ENCODE measurements at regions not wholly inside any gene's neighbourhood (a gene's known extent, or its start where the extent isn't known, plus 50 kb on each side); places are given as distances from the start of the nearest gene placed in this dataset.

DNA sequence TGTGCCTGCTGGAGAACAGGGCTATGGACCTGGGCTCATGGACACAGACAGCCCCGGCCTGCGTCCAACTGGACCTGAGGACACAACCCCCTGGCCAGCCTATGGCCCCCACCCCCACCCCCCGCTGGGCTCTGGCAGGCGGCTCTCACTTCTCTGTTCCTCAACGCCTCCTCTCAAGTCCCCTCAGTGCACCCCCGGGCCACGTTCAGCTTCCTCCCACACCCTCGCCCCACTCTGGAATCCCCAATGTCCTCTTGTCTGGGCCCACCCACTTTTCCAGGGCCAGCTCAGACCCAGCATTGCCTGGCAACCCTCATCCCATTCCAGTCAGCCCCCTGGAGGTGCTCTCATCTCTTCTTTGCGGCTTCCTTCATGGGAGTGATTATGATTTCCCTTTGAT, 130.2 kb upstream of the SPACA7 start:
- Histone ChIP-seq H3K27ac (ENCODE audit: low read length) (no peak overlapping the region), H3K27me3 (ENCODE audit: low read depth, low read length) (no peaks in the 10 kb centered on the region), H3K4me1 (ENCODE audit: control insufficient read depth in 1 of 2, insufficient read depth in 2 of 2, low read length in 2 of 2) (peaks cover 0 to 13% of the 10 kb centered on the region in 2 donors), H3K4me3 (ENCODE audit: low read depth in 1 of 2, low read length in 2 of 2) (no peak overlapping the region), H3K9me3 (ENCODE audit: control insufficient read depth in 1 of 2, low read length in 2 of 2) (no peaks in the 10 kb centered on the region), H3K36me3 (ENCODE audit: control insufficient read depth in 1 of 2, insufficient read depth in 2 of 2, low read length in 2 of 2) (no peaks in the 10 kb centered on the region)

DNA sequence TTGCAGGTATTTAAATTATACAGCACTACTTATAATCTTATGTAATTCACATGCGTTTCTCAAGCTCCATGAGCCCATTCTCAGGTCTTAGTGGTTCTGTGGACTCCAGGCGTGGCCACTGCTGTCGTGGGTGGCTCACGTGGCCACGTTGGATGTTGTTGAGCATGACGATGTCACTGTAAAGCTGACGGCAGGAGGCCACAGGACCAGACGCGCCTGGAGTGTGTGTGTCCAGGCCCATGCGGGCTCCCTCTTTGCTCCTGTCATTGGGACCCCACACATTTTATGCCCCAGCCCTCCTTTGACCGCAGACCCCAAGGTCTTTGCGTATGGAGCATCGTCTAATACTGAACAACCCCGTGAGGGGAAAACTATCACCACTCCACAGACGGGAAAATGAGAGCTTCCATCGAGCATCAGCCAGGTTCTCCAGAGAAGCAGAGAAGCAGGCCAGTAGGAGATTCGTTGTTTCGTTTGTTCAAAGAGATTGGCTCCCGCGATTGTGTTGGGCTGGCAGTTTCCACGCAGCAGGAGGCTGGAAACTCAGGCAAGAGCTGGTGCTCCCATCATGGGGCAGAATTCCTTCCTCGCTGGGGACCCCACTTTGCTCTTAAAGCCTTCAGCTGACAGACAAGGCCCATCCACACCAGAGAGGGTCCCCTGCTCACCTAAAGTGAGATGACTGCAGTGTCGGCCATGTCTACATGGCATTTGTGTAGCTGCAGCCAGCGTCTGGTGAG, 129.3 kb upstream of the SPACA7 start:
- no peaks in the 10 kb centered on the region for H3K27me3 ChIP-seq (ENCODE audit: low read depth, low read length)

DNA sequence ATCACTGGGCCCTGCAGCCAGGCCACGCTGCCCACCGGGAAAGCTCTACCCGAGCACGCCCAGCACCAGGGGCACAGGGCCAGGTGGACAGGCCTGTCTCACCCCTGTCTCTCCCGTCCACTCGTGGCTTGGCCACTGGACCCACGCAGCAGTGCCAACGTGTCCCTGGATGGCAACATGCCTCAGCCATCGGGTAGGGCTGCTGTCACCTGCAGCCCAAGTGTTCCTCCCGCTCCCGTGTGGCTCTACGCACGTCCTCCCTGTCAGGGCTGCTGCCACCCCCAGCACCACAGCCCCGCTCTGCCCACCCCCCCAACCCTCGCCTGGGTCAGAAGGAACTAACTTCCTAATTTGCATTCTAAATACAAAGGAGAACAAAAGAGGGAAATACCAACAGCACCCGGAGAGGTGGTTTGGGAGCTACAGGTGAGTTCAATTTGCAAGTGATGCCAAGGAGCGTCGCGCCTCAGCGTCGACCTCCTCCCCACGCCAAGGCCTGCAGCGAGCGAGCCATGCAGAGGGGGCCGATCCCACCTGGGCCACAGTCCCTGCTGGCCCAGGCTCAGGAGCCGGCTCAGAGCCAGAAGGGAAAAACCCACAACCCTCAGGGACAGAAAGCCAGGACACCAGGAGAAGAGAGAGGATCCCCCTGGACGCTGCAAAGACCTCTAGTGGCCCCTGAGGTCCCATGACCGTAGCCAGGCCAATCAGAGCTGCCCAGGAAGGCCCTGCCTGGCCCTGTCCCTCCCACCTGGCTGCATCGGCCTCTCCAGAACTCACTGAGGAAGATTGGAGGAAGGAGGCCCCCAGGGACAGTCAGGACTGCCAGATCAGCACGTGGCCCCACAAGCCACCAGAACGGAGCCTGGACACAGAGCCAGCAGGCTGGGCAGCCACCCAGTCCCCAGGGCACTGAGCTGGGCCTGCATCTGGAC, 128.4 kb upstream of the SPACA7 start:
- H3K4me3 ChIP-seq (ENCODE audit: low read depth in 1 of 2, low read length in 2 of 2): no peak overlapping the region
- H3K27ac ChIP-seq (ENCODE audit: low read length): no peak overlapping the region
- H3K27me3 ChIP-seq (ENCODE audit: low read depth, low read length): no peaks in the 10 kb centered on the region
- H3K36me3 ChIP-seq (ENCODE audit: control insufficient read depth in 1 of 2, insufficient read depth in 2 of 2, low read length in 2 of 2): no peaks in the 10 kb centered on the region
- H3K4me1 ChIP-seq (ENCODE audit: control insufficient read depth in 1 of 2, insufficient read depth in 2 of 2, low read length in 2 of 2): peaks cover 0 to 13% of the 10 kb centered on the region in 2 donors
- H3K9me3 ChIP-seq (ENCODE audit: control insufficient read depth in 1 of 2, low read length in 2 of 2): no peaks in the 10 kb centered on the region

More for the DNA sequence above, 129.3 kb upstream of the SPACA7 start:
- no peaks in the 10 kb centered on the region for H3K36me3 ChIP-seq (ENCODE audit: control insufficient read depth in 1 of 2, insufficient read depth in 2 of 2, low read length in 2 of 2)
- H3K27ac ChIP-seq (ENCODE audit: low read length): no peak overlapping the region
- H3K4me3 ChIP-seq (ENCODE audit: low read depth in 1 of 2, low read length in 2 of 2): no peak overlapping the region
- no peaks in the 10 kb centered on the region for H3K9me3 ChIP-seq (ENCODE audit: control insufficient read depth in 1 of 2, low read length in 2 of 2)
- H3K4me1 ChIP-seq (ENCODE audit: control insufficient read depth in 1 of 2, insufficient read depth in 2 of 2, low read length in 2 of 2): peaks cover 0 to 13% of the 10 kb centered on the region in 2 donors

DNA sequence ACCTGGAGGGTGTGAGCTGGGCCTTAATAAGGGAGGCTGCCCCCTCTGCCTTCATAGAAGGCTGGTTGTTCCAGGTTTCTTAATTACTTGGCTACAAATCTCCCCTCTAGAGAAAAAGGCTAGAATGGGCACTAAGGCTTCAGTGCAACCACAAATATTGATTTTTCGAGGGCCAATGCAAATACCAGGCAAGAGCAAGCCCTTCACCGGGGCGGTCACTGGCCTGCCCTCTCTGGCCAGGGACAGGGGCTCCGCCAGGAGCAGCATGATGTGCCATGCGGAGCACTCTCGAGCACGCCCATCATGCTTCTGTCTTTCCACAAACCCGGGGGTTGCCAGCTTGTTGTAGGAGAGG, 127.8 kb upstream of the SPACA7 start:
- no peak overlapping the region for H3K27ac ChIP-seq (ENCODE audit: low read length)
- H3K36me3 ChIP-seq (ENCODE audit: control insufficient read depth in 1 of 2, insufficient read depth in 2 of 2, low read length in 2 of 2): no peaks in the 10 kb centered on the region
- H3K4me1 ChIP-seq (ENCODE audit: control insufficient read depth in 1 of 2, insufficient read depth in 2 of 2, low read length in 2 of 2): peaks cover 0 to 13% of the 10 kb centered on the region in 2 donors
- no peaks in the 10 kb centered on the region for H3K9me3 ChIP-seq (ENCODE audit: control insufficient read depth in 1 of 2, low read length in 2 of 2)
- no peaks in the 10 kb centered on the region for H3K27me3 ChIP-seq (ENCODE audit: low read depth, low read length)
- no peak overlapping the region for H3K4me3 ChIP-seq (ENCODE audit: low read depth in 1 of 2, low read length in 2 of 2)

DNA sequence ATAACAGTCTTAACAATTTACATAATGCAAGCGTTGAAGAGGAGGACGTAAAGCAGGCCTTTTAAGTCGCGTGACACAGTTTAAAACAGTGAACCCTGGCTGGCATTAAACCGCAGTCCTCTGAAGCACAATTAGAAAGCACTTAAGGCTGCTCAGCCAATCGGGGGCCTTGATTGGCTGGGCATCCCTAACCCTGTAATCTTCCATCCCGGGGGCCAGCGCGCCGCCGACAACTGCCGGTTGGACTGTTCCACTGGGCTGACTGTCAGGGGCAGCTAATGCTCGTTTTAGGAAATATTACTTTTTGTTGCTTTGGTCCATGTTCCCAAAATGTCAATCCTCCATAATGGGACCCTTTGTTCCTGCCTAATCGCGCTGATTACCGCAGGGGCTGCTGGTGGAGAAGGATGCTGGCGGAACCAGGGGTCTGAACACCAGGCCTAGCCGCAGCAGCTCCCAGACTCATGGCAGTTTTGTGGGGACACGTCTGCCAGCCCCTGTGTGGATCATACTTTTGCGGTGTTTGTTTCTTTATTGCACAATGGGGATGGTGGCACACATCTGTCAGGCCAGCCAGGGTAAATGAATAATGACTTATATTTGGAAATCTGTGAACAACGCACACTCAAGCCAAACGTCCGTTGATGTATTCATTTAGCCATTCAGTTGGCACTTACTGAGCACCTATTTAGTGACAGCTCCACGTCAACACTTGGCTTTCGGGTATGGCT, 127.1 kb upstream of the SPACA7 start:
- Histone ChIP-seq H3K36me3 (ENCODE audit: control insufficient read depth in 1 of 2, insufficient read depth in 2 of 2, low read length in 2 of 2) (no peaks in the 10 kb centered on the region), H3K4me1 (ENCODE audit: control insufficient read depth in 1 of 2, insufficient read depth in 2 of 2, low read length in 2 of 2) (peaks cover 0 to 13% of the 10 kb centered on the region in 2 donors), H3K27me3 (ENCODE audit: low read depth, low read length) (no peaks in the 10 kb centered on the region), H3K9me3 (ENCODE audit: control insufficient read depth in 1 of 2, low read length in 2 of 2) (no peaks in the 10 kb centered on the region), H3K27ac (ENCODE audit: low read length) (no peak overlapping the region), H3K4me3 (ENCODE audit: low read depth in 1 of 2, low read length in 2 of 2) (no peak overlapping the region)

DNA sequence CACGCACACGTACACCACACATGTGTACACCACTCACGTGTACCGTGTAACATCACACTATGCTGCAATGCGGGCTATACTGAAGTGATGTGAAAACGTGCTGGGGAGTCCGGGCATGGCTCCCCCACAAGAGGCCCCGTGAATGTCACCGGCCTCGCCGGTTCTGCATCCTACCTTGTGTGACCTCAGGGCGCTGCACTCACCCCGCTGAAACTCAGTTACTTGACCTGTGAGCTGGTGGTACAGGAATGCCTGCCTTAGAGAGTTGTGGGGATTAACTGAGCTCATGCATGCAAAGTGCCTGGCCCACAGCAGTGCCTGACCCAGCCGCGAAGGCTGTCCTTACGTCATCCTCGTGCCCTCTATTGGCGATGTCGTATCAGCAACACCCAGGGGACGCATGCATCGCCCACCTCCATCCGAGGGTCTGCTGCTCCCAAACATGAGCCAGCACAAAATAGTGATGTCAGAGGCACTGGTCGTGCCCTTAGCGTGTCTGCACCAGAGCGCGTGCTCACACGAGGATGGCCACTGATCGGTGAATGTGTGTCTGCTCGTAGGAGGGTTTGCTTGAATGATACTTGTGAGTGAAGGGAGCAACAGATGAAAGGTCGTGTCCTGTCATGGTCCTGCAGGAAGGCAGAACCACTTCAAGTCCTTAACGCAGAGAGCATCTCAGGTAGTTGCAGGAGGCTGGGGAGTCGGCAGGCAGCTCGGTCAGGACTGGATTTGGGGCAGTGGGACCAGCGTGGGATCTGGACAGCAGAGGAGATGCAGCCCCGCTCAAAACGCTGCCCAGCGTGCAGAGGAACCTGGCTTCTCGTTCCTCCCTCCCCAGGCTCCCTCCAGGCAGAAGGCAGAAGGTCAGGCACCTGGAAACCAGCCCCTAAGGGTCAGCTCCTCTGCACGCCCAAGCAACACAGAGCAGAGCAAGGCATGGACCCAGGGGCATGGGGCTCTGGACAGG, 126.2 kb upstream of the SPACA7 start:
- Histone ChIP-seq H3K27ac (ENCODE audit: low read length) (no peak overlapping the region), H3K9me3 (ENCODE audit: control insufficient read depth in 1 of 2, low read length in 2 of 2) (no peaks in the 10 kb centered on the region), H3K36me3 (ENCODE audit: control insufficient read depth in 1 of 2, insufficient read depth in 2 of 2, low read length in 2 of 2) (no peaks in the 10 kb centered on the region), H3K27me3 (ENCODE audit: low read depth, low read length) (no peaks in the 10 kb centered on the region), H3K4me1 (ENCODE audit: control insufficient read depth in 1 of 2, insufficient read depth in 2 of 2, low read length in 2 of 2) (peaks cover 0 to 13% of the 10 kb centered on the region in 2 donors), H3K4me3 (ENCODE audit: low read depth in 1 of 2, low read length in 2 of 2) (no peak overlapping the region)

DNA sequence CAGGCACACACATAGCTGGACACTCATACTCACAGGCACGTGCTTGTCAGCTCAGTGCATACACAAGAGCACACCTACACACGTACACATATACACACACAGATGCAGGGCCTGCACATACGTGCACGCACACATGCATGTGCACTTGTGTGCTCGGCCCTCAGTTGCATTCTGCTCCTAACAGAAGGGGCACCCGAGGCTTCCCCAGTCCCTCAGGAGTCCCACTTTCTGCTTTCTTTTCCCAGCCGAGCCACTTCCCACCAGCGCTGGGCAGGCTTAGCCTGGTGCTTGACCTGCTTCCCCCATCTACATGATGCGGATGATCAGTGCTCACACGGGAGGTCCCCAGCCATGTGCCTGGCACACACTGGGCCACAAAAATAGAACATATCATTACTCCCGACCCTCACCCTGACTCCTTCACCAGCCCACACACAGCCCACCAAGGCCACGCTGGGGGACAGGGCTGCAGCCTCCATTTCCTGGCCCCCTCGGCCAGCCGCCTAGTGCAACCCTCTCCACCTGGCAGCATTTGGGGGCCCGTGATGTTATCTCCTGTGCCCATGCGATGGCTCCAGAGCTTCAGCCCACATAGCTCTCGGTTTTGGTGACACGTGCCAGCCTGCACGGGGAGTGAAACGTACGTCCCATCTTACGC, 125.2 kb upstream of the SPACA7 start:
- H3K9me3 ChIP-seq (ENCODE audit: control insufficient read depth in 1 of 2, low read length in 2 of 2): no peaks in the 10 kb centered on the region
- no peak overlapping the region for H3K27ac ChIP-seq (ENCODE audit: low read length)
- H3K27me3 ChIP-seq (ENCODE audit: low read depth, low read length): no peaks in the 10 kb centered on the region
- H3K4me3 ChIP-seq (ENCODE audit: low read depth in 1 of 2, low read length in 2 of 2): no peak overlapping the region
- H3K36me3 ChIP-seq (ENCODE audit: control insufficient read depth in 1 of 2, insufficient read depth in 2 of 2, low read length in 2 of 2): no peaks in the 10 kb centered on the region
- peaks cover 0 to 13% of the 10 kb centered on the region in 2 donors for H3K4me1 ChIP-seq (ENCODE audit: control insufficient read depth in 1 of 2, insufficient read depth in 2 of 2, low read length in 2 of 2)

DNA sequence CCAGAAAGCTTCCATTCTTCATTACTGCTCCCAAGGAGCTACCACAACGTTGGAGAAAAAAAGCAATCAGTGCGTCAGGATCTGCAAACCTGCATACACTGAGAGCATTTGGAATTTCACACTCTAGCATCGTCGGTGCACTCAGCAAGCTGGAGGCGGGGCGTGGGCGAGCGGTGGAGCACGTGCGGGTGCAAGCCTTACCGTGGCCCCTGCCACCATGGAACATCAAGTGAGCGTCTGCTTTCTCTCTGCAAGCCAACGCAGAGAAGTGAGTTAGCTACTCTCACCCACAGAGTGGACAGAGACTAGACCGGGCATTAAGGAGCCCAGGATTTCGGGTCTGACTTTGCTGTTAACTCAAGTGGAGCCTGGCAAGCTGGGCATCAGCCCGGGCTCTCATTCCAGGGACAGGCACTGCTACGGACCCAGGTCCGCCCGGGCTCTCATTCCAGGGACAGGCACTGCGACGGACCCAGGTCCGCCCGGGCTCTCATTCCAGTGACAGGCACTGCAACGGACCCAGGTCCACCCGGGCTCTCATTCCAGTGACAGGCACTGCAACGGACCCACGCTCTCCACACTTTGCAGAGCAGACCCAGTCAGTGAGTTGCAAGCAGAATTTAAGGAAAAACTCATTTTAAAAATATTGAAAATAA, 124.1 kb upstream of the SPACA7 start:
- H3K36me3 ChIP-seq (ENCODE audit: control insufficient read depth in 1 of 2, insufficient read depth in 2 of 2, low read length in 2 of 2): no peaks in the 10 kb centered on the region
- H3K4me1 ChIP-seq (ENCODE audit: control insufficient read depth in 1 of 2, insufficient read depth in 2 of 2, low read length in 2 of 2): peaks cover 0 to 13% of the 10 kb centered on the region in 2 donors
- H3K27me3 ChIP-seq (ENCODE audit: low read depth, low read length): no peaks in the 10 kb centered on the region
- no peaks in the 10 kb centered on the region for H3K9me3 ChIP-seq (ENCODE audit: control insufficient read depth in 1 of 2, low read length in 2 of 2)
- H3K4me3 ChIP-seq (ENCODE audit: low read depth in 1 of 2, low read length in 2 of 2): no peak overlapping the region
- H3K27ac ChIP-seq (ENCODE audit: low read length): no peak overlapping the region

DNA sequence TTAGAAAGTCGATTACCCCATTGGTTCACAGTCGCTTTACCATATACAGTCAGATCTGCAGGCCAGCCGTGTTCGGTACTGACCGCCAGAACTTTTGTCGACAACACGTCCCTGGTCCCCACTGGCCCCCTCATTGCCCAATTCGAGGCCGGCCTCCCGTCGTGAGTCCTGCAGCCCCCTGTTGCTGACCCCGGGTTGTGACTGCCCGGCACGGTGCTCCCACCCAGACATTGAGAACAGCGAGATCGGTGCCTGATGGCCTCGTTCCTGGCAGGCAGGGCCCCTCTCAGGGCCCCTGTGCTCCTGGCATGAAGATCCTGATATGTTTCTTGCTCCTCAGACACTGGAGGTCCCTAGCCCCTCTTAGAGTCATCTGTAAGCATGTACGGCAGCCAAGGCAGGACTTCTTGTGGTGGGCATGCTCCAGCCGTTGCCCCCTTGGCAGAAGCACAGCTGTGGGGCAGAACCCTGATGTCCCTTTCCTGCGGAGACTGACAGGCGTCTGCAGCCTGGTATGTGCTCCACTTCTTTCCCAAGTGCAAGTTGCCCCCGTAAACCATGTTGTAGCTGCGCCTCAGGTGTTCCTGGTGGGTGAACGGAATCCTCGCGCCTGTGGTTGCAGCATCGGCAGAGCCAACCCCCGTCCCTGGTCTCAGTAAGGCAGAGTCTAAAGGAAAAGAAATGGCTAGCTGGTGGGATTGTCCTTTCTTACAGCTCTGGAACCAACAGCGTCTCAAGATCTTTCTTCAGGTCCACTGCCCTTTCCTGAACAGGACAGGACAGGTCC, 123.2 kb upstream of the SPACA7 start:
- no peaks in the 10 kb centered on the region for H3K36me3 ChIP-seq (ENCODE audit: control insufficient read depth in 1 of 2, insufficient read depth in 2 of 2, low read length in 2 of 2)
- no peaks in the 10 kb centered on the region for H3K9me3 ChIP-seq (ENCODE audit: control insufficient read depth in 1 of 2, low read length in 2 of 2)
- H3K27me3 ChIP-seq (ENCODE audit: low read depth, low read length): no peaks in the 10 kb centered on the region
- no peak overlapping the region for H3K27ac ChIP-seq (ENCODE audit: low read length)
- H3K4me3 ChIP-seq (ENCODE audit: low read depth in 1 of 2, low read length in 2 of 2): no peak overlapping the region
- H3K4me1 ChIP-seq (ENCODE audit: control insufficient read depth in 1 of 2, insufficient read depth in 2 of 2, low read length in 2 of 2): peaks cover 0 to 11% of the 10 kb centered on the region in 2 donors

Measured in muscle layer of duodenum (tissue), 2 donors.